CD14-positive monocyte (primary cell): ENCODE measurements at regions not wholly inside any gene's neighbourhood (a gene's known extent, or its start where the extent isn't known, plus 50 kb on each side); places are given as distances from the start of the nearest gene placed in this dataset.

Source experiments
- DNase-seq, 3 donors: peaks; one replicate each; pipeline ENCODE4 v3.0.0-alpha.2; 2011 to 2022
- H2AFZ ChIP-seq: 2 replicates; pipeline ENCODE4 v1.6.0; 2012; ENCODE audit warnings: mild to moderate bottlenecking, low read depth, low read length, inconsistent platforms; ENCODE audit not compliant: insufficient read depth, poor library complexity, severe bottlenecking
- H3K27ac ChIP-seq, 2 donors: 1 replicate in 1 of 2; 2 replicates in 1 of 2; pipeline ENCODE4 v1.5.1; 2012 to 2013; ENCODE audit warnings: low read length in 2 of 2, control low read depth in 1 of 2, inconsistent platforms in 1 of 2, low read depth in 1 of 2, mild to moderate bottlenecking in 1 of 2
- H3K27me3 ChIP-seq, 2 donors: one replicate each; pipeline versions ENCODE4 v1.6.0 to v1.6.1; 2011 to 2013; ENCODE audit warnings: low read length in 2 of 2; ENCODE audit not compliant: control insufficient read depth in 2 of 2, insufficient read depth in 2 of 2
- H3K36me3 ChIP-seq, 2 donors: replicated peaks in 1 of 2; 1 replicate in 1 of 2; 2 replicates in 1 of 2; pipeline versions ENCODE4 v1.5.1 to v1.6.1; 2012 to 2013; ENCODE audit warnings: low read length in 2 of 2, control low read depth in 1 of 2, inconsistent platforms in 1 of 2, mild to moderate bottlenecking in 1 of 2; ENCODE audit not compliant: insufficient read depth in 2 of 2, control insufficient read depth in 1 of 2
- H3K4me1 ChIP-seq, 2 donors: 1 replicate in 1 of 2; 2 replicates in 1 of 2; pipeline versions ENCODE4 v1.5.1 to v1.6.1; 2012 to 2013; ENCODE audit warnings: low read length in 2 of 2, control low read depth in 1 of 2, inconsistent platforms in 1 of 2, mild to moderate bottlenecking in 1 of 2, moderate library complexity in 1 of 2; ENCODE audit not compliant: insufficient read depth in 2 of 2, control insufficient read depth in 1 of 2
- H3K4me2 ChIP-seq: replicated peaks from 2 replicates; pipeline ENCODE3; 2012; ENCODE audit warnings: low read length, moderate library complexity, mild to moderate bottlenecking; ENCODE audit not compliant: poor library complexity, severe bottlenecking; ENCODE audit errors: extremely low read depth
- H3K4me3 ChIP-seq, 3 experiments: fragments of 200-600 bp in 1 of 3; sonication (generic) in 1 of 3; replicated peaks in 1 of 3; 1 replicate in 2 of 3; 2 replicates in 1 of 3; pipeline ENCODE4 v1.5.1; 2011 to 2013; ENCODE audit warnings: low read length in 3 of 3, mild to moderate bottlenecking in 3 of 3, control low read depth in 2 of 3, low read depth in 2 of 3, inconsistent platforms in 1 of 3, moderate library complexity in 1 of 3
- H3K79me2 ChIP-seq: 2 replicates; pipeline ENCODE4 v1.6.0; 2012; ENCODE audit warnings: mild to moderate bottlenecking, control low read depth, inconsistent platforms, low read length, moderate library complexity; ENCODE audit not compliant: insufficient read depth
- H3K9ac ChIP-seq: 2 replicates; pipeline ENCODE4 v1.6.0; 2017; ENCODE audit warnings: low read length, mild to moderate bottlenecking; ENCODE audit not compliant: insufficient read depth, poor library complexity, severe bottlenecking
- H3K9me3 ChIP-seq, 2 donors: replicated peaks in 1 of 2; 1 replicate in 1 of 2; 2 replicates in 1 of 2; pipeline versions ENCODE4 v1.5.1 to v1.6.1; 2012 to 2013; ENCODE audit warnings: low read length in 2 of 2, control low read depth in 1 of 2; ENCODE audit not compliant: control insufficient read depth in 1 of 2, insufficient read depth in 1 of 2
- H4K20me1 ChIP-seq: 2 replicates; pipeline ENCODE4 v1.6.0; 2012; ENCODE audit warnings: mild to moderate bottlenecking, low read length, control low read depth, moderate library complexity; ENCODE audit not compliant: insufficient read depth
- H3K27ac Mint-ChIP-seq, 7 donors: one replicate each; pipeline ENCODE4 v1.8.0; 2020; ENCODE audit warnings: mild to moderate bottlenecking in 7 of 7, mixed read lengths in 7 of 7, moderate library complexity in 6 of 7, inconsistent platforms in 2 of 7
- H3K27me3 Mint-ChIP-seq, 3 donors: one replicate each; pipeline ENCODE4 v1.8.0; 2021 to 2022; ENCODE audit warnings: low read depth in 3 of 3, mild to moderate bottlenecking in 3 of 3, mixed read lengths in 3 of 3, moderate library complexity in 3 of 3, inconsistent platforms in 1 of 3
- H3K36me3 Mint-ChIP-seq, 2 donors: one replicate each; pipeline ENCODE4 v1.8.0; 2020; ENCODE audit warnings: mixed read lengths in 2 of 2, inconsistent platforms in 1 of 2, mild to moderate bottlenecking in 1 of 2
- H3K4me1 Mint-ChIP-seq: one replicate; pipeline ENCODE4 v1.8.0; 2020; ENCODE audit warnings: mild to moderate bottlenecking, mixed read lengths
- H3K4me3 Mint-ChIP-seq, 2 donors: one replicate each; pipeline ENCODE4 v1.8.0; 2020; ENCODE audit warnings: mild to moderate bottlenecking in 2 of 2, mixed read lengths in 2 of 2, moderate library complexity in 1 of 2
- H3K9me3 Mint-ChIP-seq, 7 donors: one replicate each; pipeline ENCODE4 v1.8.0; 2020 to 2022; ENCODE audit warnings: mixed read lengths in 7 of 7, mild to moderate bottlenecking in 6 of 7, moderate library complexity in 6 of 7, inconsistent platforms in 2 of 7
- WGBS: methylation state at CpG from one replicate; pipeline ENCODE4 v1.1.5; 2013; ENCODE audit warnings: missing lambda C conversion rate; ENCODE audit not compliant: insufficient coverage; 5-methylcytosine and 5-hydroxymethylcytosine counted together
- intact Hi-C, 2 donors: fragments of 100-400 bp; cut with micrococcal nuclease; formaldehyde crosslinking; loops; one replicate each; pipeline versions ENCODE4 v1.15.0 to v1.15.1; 2023
- TF ChIP-seq, protein P1 (sequence below): fragments of 200-600 bp; IDR thresholded peaks from one replicate; pipeline ENCODE4 v1.8.0; 2022; ENCODE audit warnings: antibody characterized with exemption, mild to moderate bottlenecking

DNA sequence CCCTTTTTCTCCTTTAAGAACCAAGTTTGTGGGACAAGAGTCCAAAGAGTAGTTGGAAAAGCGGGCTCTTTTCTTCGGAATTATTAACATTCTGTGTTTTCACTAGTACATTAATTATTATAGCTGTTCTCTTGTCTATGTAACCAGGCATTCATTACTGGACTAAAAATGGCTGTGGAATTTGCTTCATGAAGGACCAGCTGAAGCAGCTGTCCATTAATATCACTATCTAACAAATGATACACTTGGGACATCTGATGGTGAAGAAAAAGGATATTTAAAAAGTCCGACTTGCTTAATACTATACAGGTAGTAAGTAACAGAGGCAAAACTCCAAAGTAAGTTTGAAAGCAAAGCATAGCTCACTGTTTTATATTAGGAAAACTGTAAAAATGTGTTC lies 728.9 kb upstream of the DPPA4 start:
- no peak for DNase-seq
- H3K36me3 ChIP-seq: no peaks in the 10 kb centered on the region
- peaks cover 0 to 2% (median 0%) of the 10 kb centered on the region in 3 donors for H3K27me3 Mint-ChIP-seq
- WGBS: no CpG with 5 or more reads among the region's 3 CpGs
- intact Hi-C loops: no loop called here
- H3K4me3 ChIP-seq: no peak overlapping the region
- no peak overlapping the region for H3K4me2 ChIP-seq
- H4K20me1 ChIP-seq: no peaks in the 10 kb centered on the region
- H3K79me2 ChIP-seq: no peaks in the 10 kb centered on the region
- H3K9ac ChIP-seq: no peak overlapping the region
- no peak overlapping the region for H3K27ac ChIP-seq
- H3K36me3 Mint-ChIP-seq: no peaks in the 10 kb centered on the region
- H3K27ac Mint-ChIP-seq: no peak overlapping the region
- no peak overlapping the region for H2AFZ ChIP-seq
- no peaks in the 10 kb centered on the region for H3K9me3 ChIP-seq
- no peak overlapping the region for H3K4me3 Mint-ChIP-seq
- no peaks in the 10 kb centered on the region for H3K4me1 ChIP-seq
- no peaks in the 10 kb centered on the region for H3K27me3 ChIP-seq
- TF ChIP-seq, protein P1, sequence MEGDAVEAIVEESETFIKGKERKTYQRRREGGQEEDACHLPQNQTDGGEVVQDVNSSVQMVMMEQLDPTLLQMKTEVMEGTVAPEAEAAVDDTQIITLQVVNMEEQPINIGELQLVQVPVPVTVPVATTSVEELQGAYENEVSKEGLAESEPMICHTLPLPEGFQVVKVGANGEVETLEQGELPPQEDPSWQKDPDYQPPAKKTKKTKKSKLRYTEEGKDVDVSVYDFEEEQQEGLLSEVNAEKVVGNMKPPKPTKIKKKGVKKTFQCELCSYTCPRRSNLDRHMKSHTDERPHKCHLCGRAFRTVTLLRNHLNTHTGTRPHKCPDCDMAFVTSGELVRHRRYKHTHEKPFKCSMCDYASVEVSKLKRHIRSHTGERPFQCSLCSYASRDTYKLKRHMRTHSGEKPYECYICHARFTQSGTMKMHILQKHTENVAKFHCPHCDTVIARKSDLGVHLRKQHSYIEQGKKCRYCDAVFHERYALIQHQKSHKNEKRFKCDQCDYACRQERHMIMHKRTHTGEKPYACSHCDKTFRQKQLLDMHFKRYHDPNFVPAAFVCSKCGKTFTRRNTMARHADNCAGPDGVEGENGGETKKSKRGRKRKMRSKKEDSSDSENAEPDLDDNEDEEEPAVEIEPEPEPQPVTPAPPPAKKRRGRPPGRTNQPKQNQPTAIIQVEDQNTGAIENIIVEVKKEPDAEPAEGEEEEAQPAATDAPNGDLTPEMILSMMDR: no peak
- peaks cover 0 to 10% (median 1%) of the 10 kb centered on the region in 7 donors for H3K9me3 Mint-ChIP-seq
- no peaks in the 10 kb centered on the region for H3K4me1 Mint-ChIP-seq

DNA sequence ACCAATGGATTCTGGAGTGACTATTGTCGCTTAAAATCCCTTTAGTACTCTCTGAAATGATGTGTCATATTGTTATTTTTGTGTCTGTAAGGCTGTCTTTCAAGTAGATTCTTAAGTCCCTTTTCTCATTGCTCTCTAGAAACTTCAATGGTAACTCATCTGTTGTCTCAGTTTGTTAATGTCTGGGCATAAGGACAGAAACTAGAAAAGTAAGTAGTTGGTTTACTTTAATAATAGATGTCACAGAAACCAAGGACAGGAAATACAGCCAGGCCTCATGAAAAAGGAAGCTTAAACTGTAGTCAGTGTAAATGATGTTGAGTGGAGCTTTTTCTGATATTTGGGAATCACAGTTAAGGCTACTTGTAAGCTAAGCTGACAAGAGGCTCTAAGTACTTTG lies 730.2 kb upstream of the DPPA4 start:
- Histone ChIP-seq H3K4me1 (no peaks in the 10 kb centered on the region), H3K4me2 (no peak overlapping the region), H3K9me3 (peaks cover 0 to 7% of the 10 kb centered on the region in 2 donors), H3K36me3 (no peaks in the 10 kb centered on the region), H2AFZ (no peak overlapping the region), H3K27me3 (no peaks in the 10 kb centered on the region), H4K20me1 (no peaks in the 10 kb centered on the region), H3K9ac (no peak overlapping the region), H3K27ac (no peak overlapping the region), H3K79me2 (no peaks in the 10 kb centered on the region), H3K4me3 (no peak overlapping the region)
- Mint-ChIP-seq H3K4me1 (no peaks in the 10 kb centered on the region), H3K36me3 (no peaks in the 10 kb centered on the region), H3K4me3 (no peak overlapping the region), H3K27me3 (peaks cover 0 to 2% (median 0%) of the 10 kb centered on the region in 3 donors), H3K27ac (no peak overlapping the region), H3K9me3 (peaks cover 0 to 12% (median 4%) of the 10 kb centered on the region in 7 donors)
- intact Hi-C loops: no loop called here
- no CpG with 5 or more reads among the region's 1 CpG for WGBS
- TF ChIP-seq, protein P1: no peak
- no peak for DNase-seq
